HUDEP-2 (cell line): ENCODE measurements at regions not wholly inside any gene's neighbourhood (a gene's known extent, or its start where the extent isn't known, plus 50 kb on each side); places are given as distances from the start of the nearest gene placed in this dataset.

Source experiments
- DNase-seq, 76 experiments: peaks; one replicate each; lab custom pipeline; 2025; ENCODE audit not compliant: unreplicated experiment in 76 of 76; lab: John Stamatoyannopoulos, UW

DNA sequence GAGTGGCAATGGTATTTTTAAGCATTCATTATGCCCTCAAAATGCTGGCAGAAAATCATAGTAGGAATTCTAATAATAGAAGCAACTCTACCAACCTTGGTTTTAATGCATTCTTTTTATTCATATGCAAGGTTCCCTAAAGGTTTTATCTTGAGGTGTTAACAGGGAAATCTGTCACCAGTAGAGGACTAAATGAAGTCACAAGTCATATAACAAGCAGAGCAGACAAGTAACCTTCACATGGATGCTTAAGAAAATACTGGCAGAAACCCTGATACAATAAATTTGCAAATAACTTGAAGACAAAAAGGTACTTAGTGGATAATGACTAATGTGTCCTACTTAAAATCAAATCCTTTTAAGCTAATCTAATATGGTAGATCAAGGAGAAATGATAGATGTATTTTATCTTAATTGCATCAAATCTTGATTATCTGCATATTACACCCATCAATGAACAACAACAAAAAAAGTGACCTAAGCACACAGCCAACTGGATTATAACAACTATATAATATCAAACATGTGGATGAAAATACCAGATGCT, 73.3 kb downstream of the RFC3 start:
- DNase-seq: no peak

DNA sequence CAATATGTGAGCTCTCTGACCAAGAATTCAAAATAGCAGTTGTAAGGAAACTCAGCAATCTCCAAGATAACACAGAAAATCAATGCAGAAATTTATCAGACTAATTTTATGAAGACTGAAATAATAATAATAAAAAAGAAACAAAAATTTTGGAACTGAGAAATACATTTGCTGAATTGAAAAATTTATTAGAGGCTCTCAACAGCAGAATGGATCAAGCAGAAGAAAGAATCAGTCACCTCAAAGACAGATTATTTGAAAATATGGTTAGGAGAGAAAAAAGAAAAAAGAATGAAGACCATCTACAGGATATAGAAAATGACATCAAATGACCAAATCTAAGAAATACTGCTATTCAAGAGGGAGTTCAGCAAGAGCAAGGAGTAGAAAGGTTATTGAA, 75.6 kb downstream of the RFC3 start:
- no peak for DNase-seq

DNA sequence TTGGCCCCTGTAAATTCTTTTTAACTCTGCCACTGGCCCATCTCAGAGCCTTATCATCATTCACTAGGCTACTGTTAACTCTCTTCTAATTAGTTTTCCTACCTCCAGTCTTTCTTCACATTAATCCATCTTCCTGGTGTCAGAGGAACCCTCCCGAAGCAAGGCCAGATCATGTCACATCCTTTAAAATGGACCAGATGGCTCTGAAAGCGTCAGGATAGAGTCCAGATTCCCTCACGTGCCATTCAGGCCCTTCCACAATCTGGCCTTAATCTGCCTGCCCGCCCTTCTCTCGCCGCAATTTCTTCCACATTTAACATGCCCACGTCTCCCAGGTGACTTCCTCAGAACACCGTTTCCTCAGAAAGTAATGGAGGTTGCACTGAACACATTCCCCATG, 86.5 kb downstream of the RFC3 start:
- no peak for DNase-seq

DNA sequence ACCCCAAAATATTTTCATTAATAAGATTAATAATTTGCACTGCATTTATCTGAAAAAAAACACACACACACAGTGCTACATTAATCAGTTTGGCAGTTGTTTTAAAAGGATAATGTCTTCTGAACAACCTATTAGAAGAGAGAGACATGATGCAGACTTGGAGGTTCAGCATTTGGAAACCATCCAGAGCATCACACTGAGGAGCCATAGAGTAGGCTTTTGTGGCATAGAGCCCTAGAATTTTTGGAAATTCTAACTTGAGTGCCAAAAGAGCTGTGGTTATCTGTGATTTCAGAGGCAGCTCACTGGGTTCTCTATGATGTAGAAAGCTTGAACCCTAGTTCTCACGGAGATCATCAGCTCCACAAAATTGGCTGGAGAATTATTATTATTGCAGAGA, 90.2 kb downstream of the RFC3 start:
- DNase-seq: no peak

DNA sequence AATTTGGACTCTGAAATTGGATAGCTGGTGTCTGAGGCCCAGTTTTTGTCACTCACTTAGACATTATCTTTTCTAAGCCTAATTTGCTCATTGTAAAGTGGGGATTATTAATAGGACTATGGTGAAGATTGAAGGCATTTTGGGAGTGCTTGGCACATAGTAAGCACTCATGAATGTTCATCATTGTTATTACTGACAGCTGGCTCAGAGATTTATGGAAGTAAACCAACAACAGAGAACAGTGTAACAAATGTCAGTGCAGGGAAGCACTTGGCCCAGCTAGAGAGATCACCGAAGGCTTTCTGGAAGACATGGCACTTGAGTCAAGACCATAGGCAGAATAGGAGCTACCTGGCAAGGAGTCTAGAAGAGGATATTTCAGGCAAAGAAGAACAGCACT, 92.3 kb downstream of the RFC3 start:
- no peak for DNase-seq

DNA sequence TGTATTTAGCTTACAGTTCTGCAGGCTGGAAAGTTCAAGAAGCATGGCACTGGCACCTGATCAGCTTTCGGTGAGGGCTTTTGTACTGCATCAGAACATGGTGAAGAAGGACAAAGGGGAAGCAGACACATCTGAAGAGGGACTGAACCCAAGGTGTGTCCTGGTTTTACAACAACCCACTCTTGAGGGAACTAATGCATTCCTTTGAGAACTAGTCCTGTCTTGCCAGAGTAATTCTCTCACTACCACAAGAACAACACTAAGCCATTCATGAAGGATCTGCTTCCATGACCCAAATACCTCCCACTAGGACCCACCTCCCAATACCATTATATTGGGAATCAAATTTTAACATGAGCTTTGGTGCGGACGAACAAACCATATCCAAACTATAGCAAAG, 93.6 kb downstream of the RFC3 start:
- no peak for DNase-seq

DNA sequence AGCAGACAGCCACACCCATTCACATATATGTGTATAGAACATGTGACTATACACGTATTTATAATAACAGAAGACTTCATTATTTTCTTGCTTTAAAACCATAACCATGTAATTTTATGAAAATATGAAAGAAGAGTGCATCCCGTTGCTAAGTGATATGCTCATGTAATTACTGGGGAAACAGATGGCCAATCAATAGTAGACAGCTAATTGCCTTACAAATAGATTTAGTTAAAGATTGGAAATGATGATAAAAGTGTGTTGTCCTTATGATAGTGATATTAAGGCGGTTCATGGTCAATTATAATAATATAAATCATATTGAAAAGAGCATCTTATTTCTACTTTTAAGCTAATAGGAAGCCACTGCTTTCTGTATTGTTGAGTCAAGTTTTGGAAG, 95.9 kb downstream of the RFC3 start:
- DNase-seq: no peak

DNA sequence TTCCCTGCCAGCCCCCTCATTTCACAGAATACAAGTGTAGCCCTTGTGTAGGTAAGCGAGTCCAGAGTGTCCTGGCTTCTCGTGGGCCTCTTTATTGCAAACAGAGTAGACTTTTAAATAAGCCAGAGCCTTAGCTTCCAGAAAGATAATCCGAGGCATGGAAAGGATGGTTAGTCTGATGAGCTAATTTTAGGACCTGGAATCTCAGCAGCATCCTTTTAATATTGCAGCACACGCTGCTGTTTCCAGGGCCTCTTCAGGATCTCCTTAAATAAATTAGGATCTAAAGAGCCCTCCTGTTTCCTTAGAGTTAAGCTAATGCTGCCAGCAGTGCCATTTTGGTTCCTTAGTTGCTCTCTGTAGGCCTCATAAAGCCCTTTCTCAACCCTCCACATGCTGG, 99.2 kb downstream of the RFC3 start:
- DNase-seq: no peak

DNA sequence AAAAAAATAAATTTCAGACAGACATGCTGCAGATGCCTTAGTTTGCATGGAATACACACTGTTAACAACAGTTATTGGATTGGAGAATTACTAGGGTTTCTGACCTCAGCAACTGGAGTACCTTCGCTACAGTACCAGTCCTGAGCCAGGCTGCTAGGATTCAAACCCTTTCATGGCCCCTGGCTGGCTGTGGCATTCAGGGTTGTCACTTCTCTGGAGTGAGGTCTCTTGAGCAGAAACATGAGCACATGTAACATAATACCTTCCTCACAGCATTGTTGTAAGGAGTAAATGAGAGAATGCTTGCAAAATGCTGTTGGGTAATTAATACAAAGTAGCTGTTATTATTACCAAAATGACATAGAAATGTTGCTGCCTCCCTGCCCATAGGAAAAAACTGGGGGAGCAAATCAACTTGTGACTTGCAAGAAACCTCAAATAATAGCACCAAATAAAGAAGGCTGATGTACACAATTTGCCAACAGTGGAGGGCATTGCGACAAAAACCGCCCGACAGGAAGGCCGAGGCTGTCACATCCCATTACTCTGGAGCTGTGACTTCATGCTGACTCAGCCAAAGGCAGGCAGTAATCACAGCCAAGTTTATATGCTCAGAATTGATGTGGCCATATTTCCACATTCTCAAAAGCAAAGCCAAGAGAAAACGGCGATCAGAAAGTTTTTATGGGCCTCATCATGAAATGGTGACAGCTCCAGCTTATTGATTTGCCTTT, 100.4 kb downstream of the RFC3 start:
- no peak for DNase-seq

DNA sequence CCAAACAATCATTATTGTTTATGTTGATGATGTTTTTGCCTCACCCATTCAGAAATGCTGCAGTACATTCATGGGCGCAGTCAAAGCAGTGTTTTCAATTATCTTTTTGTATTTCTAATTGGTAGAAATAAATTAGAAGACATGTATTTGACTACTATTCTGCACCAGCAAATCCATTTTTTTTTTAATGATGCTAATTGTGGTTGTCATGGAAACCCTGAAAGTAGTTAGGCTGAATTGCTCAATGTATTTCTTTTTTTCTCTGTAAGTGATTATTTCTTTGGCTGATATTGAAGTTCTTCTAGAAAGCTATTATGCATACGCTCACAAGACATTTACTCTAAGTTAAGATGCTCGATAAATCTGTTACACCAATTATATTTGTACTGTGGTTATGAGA, 101.2 kb downstream of the RFC3 start:
- no peak for DNase-seq

DNA sequence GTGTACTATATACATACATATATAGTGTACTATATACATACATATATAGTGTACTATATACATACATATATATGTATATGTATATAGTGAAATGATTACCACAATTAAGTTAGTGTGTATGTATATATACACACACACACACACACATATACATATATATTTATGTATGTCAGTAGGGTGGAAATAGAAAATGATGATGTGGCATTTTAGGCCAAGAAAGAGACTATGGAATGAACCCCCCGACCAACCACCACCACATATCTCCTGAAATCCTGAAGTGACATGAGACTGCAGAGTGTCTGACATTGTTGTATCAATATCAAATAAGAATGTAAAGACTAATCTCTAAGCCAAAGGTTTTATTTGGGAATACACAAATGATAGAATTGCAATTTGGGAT, 107.6 kb downstream of the RFC3 start:
- DNase-seq: no peak

DNA sequence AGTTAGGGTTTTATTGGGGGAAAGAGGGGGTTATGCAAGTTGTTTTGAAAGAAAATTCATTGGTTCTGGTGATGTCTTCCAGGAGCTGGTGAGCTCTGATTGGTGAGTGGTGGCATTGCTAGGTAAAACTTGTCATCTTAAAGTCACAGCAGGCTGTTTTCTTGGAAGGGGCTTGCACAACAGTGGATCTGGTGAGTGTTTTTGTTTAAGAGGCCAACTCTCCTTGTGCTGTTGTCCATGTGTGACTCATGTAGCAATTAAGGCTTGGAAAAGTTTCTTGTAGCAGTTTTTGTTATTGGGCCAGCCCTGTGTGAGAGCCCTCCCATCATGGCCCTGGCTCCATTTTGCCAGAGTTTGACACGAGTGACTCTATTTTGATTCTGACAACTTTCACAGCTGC, 109.4 kb downstream of the RFC3 start:
- no peak for DNase-seq

DNA sequence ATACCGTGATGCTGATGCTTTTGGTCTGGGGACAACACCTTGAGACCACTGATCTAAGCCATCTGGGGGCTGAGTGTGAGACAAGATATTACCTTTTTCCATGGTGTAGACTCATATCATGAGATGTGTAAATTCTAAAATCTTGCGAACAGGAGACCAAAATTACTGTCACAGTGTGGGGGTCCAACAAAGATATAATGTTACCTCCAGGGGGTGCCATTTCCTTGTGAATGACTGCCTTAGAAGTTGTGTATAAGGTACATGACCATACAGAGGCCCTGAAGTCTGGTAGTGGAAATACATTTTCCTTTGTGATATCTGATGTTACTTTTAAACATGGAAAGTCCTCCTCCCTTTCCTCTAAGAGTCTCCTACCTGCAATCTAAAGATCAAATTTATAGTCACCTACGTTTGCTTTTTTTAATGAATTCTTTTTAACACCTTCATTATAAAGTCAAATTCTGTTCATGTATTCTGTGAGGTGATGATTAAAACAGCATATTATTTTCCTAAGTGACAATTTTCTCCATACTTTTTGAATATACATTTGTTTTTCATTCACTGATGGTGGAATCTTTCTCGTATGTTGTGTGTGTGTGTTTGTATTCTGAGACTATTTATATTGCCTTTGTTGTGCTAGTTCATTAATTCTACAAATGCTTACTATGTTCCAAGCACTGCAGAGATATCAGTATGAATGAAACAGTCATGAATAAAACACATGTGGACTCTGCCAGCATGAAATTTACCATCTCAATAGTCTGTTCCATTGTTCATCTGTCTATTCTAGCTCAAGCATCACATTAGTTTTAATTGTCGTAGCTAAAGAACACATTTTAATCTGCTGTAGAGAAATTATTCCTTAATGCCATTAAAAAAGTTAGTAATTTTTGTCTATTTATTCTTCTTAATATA, 113.7 kb downstream of the RFC3 start:
- DNase-seq: peak in 19 of 76 experiments; percentile 0 to 40 (median 6)

DNA sequence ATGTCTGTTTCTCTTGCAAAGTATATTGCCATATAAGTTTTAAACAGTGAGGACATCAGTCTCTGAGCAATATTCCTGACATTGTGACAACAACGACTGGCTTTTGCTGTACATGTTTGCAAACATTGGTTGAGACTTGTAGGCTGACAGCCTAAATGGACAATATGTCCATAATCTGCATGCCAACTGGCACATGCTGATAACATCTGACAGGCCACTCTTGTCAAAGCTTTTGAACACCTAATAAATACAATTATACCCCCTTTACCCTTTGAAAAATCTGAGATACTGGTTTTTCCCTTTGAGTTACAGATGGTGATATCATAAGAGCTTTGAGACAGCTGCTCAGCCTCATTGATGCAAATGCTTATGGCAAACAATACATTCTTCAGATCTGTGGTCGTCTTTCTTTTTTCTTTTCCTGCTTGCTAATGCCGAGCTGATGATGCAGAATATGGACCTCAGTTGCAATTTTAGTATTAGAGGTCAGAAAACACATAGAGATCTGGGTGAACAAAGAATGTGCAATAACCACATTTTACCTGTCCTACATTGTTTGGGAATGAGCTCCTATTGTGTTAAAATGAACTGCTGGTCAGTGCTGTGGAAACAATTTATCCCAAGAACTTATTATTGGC, 114.9 kb downstream of the RFC3 start:
- DNase-seq: no peak

DNA sequence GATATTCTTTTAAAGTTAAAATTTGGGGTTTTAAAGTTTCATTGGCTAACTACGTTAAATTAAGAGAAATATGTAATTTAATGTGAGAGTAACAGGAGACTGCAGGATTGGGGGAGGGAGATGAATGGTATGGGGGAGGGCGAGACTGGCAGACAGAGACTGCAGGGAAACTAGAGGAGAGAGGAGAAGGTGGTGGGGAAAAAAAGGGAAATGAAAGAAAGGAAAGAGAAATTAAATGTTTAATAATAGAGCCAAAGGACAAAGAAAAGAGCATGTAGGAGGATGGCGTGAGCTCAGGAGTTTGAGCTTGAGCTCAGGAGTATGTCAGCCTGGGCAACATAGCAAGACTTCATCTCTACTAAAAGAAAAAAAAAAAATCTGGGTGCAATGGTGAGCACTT, 115.9 kb downstream of the RFC3 start:
- DNase-seq: no peak

DNA sequence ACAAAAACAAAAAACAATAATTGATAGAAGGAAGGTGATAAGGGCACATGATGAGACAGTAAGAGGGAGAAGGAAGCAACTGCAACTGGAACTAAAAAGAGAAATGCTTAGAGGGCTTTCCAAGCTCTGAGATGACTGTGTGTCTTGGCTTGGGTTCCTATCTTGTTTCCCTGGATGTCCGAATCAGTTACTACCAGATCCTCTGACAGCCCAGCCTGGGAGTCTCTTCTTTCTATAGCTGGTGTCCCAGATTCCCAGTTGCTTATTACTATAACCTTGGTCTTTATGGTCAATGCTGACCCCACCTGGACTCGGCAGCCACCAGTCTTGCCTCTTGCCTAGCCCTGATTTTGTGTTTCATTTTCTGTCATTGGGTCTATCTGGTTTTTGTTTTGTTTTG, 116.4 kb downstream of the RFC3 start:
- no peak for DNase-seq

DNA sequence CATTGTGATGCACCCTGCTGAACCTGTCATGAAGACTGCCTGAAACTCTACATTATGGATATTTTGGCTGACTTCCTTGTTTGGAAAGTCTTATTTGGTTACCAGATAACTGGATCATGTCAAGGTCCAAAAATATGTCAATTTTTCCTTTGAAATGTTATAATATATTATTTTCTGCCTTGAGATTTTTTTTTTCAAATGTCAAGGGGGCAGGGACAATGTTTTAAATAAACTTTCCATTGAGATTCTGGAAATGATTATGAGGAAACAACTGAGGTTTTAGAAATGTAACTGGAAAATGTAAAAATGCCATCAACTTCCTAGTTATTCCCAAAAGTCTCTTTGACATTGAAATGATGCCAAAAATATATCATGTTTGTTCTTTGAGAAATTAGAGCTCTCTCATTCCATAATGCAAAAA, 117.0 kb downstream of the RFC3 start:
- DNase-seq: no peak

DNA sequence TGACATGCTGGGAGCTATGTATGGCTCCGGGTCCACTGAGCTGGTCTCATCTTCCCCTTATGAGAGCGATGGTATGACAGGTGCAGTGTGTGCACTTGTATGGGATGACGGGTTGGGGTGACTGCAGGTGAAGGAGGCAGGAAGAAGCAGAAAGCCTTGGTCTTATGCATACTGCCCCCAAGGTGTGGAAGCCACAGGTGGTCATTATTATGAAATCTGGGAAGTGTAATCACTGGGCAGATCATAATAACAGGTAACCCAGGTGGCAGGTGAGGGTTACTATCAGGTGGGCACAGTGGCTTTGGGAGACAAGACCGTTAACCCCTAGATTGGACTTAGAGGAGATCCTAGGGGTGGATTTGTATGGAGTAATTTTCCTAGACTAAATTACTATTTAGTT, 118.0 kb downstream of the RFC3 start:
- no peak for DNase-seq

DNA sequence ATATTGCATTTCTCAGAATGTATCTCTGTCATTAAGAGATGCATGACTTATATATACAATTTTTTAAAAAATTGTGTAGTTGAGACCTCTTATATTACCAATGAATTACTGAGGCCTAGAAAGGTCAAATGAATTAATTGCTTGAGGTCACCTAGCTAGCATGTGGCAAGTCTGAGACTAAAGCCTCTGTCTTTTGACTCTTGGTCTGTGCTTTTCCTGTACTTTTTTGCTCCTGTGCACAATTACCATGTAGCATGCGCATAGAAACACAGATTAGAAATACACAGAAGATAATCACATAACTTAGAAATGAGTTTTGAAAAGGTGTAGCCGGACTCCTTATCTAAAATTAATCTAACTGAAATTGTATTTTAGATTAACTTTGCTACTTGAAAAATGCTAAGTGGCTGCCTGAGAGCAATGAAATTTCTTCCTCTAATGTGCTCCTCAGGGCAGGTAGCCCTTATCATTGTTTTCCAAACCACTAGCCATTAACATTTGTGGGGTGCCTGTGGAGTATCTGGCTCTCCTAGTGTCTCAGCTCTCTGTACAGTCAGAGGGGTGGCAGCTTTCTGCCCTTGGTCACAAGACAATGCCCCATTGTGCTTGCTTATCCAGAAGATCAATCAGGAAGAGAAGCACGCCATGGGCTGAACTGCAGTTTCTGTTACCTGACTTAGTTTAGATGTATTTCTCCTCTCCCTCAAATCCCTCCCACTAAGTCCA, 119.6 kb downstream of the RFC3 start:
- DNase-seq: peak in 1 of 76 experiments; percentile 10

DNA sequence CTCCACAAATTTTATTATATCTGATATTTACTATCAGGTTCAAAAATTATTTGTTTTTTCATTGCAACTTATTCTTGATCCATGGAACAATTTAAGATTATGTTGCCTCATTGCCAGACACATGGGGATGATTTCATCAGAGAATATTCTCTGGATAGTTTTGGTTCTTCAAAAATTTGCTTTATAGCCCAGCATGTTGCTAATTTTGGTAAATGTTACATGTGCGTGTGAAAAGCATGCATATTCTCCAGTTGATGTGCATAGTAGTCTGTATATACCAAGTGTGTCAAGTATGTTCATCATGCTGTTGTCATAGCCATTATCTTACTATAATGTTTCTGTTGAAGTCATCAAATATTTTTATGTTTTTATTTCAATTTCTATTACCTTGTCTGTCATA, 122.3 kb downstream of the RFC3 start:
- DNase-seq: no peak

DNA sequence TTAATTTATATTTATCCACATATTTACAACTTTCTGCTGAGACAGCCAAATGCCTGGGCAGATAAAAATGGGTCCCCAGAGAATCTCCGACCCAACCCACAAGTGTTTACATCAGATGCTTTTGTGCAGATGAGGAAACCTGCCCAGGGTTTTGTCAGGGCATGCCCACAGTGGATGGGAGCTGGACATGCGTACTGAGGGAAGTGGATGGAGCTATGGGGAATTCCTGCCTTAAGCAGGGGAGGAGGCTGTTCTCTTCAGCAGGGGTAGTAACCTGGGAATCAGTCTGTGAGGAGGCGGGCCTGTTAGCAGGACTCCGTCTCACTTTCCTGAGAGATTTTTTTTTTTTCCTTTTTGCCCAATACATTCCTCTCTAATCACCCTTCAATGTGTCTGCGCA, 122.9 kb downstream of the RFC3 start:
- no peak for DNase-seq
